Neural progenitor cell (in vitro differentiated cells): ENCODE measurements at regions not wholly inside any gene's neighbourhood (a gene's known extent, or its start where the extent isn't known, plus 50 kb on each side); places are given as distances from the start of the nearest gene placed in this dataset.

Experiments used
- DNase-seq: peaks from one replicate; pipeline ENCODE4 v3.0.0-alpha.2; 2016; ENCODE audit warnings: low spot score
- H2AFZ ChIP-seq: fragments of 200-600 bp; sonication (generic); replicated peaks from 2 replicates; pipeline ENCODE4 v1.6.1; 2016; ENCODE audit warnings: antibody characterized with exemption
- H3F3A ChIP-seq: fragments of 200-600 bp; sonication (generic); 2 replicates; pipeline ENCODE4 v1.6.1; 2016; ENCODE audit warnings: antibody characterized with exemption, low read depth
- H3K27ac ChIP-seq: fragments of 200-600 bp; sonication (generic); 2 replicates; pipeline ENCODE4 v1.5.1; 2016; ENCODE audit warnings: mild to moderate bottlenecking
- H3K27me3 ChIP-seq: fragments of 200-600 bp; sonication (generic); 2 replicates; pipeline ENCODE4 v1.6.1; 2016; ENCODE audit warnings: mild to moderate bottlenecking, moderate library complexity
- H3K36me3 ChIP-seq: fragments of 200-600 bp; sonication (generic); 2 replicates; pipeline ENCODE4 v1.5.1; 2016
- H3K4me1 ChIP-seq: fragments of 200-600 bp; sonication (generic); 2 replicates; pipeline ENCODE4 v1.6.1; 2016; ENCODE audit warnings: mixed run types
- H3K4me2 ChIP-seq: fragments of 200-600 bp; sonication (generic); 2 replicates; pipeline ENCODE4 v1.6.1; 2016
- H3K4me3 ChIP-seq: fragments of 200-600 bp; sonication (generic); 2 replicates; pipeline ENCODE4 v1.5.1; 2016
- H3K79me2 ChIP-seq: fragments of 200-600 bp; sonication (generic); 2 replicates; pipeline ENCODE4 v1.6.1; 2016; ENCODE audit warnings: low read depth
- H3K9ac ChIP-seq: fragments of 200-600 bp; sonication (generic); 2 replicates; pipeline ENCODE4 v1.6.1; 2016
- H3K9me3 ChIP-seq: fragments of 200-600 bp; sonication (generic); 2 replicates; pipeline ENCODE4 v1.5.1; 2016; ENCODE audit warnings: low read depth
- H4K20me1 ChIP-seq: fragments of 200-600 bp; sonication (generic); 2 replicates; pipeline ENCODE4 v1.6.1; 2016; ENCODE audit warnings: low read depth
- H3K27ac Mint-ChIP-seq: 3 replicates; pipeline ENCODE4 v1.8.0; 2021; ENCODE audit warnings: mixed read lengths
- H3K27me3 Mint-ChIP-seq: 2 replicates; pipeline ENCODE4 v1.8.0; 2022; ENCODE audit warnings: low read depth, mild to moderate bottlenecking, inconsistent platforms, moderate library complexity, mixed read lengths; ENCODE audit not compliant: insufficient read depth
- H3K36me3 Mint-ChIP-seq: 3 replicates; pipeline ENCODE4 v1.8.0; 2021; ENCODE audit warnings: mixed read lengths
- H3K4me1 Mint-ChIP-seq: 3 replicates; pipeline ENCODE4 v1.8.0; 2021; ENCODE audit warnings: mixed read lengths
- H3K4me3 Mint-ChIP-seq: 3 replicates; pipeline ENCODE4 v1.8.0; 2021; ENCODE audit warnings: mild to moderate bottlenecking, moderate library complexity, mixed read lengths
- H3K9me3 Mint-ChIP-seq: 3 replicates; pipeline ENCODE4 v1.8.0; 2020; ENCODE audit warnings: mixed read lengths
- EZH2 ChIP-seq: fragments of 200-600 bp; sonication (generic); IDR thresholded peaks from 2 replicates; pipeline ENCODE4 v1.6.1; 2017; ENCODE audit warnings: antibody characterized with exemption, mild to moderate bottlenecking, moderate library complexity
- EZH2phosphoT487 ChIP-seq: fragments of 200-600 bp; sonication (generic); IDR thresholded peaks from 2 replicates; pipeline ENCODE4 v1.6.1; 2017; ENCODE audit warnings: antibody characterized with exemption
- TF ChIP-seq, protein P1 (sequence below): fragments of 200-600 bp; sonication (generic); IDR thresholded peaks from 2 replicates; pipeline ENCODE4 v1.5.1; 2017; ENCODE audit warnings: antibody characterized with exemption, mild to moderate bottlenecking

DNA sequence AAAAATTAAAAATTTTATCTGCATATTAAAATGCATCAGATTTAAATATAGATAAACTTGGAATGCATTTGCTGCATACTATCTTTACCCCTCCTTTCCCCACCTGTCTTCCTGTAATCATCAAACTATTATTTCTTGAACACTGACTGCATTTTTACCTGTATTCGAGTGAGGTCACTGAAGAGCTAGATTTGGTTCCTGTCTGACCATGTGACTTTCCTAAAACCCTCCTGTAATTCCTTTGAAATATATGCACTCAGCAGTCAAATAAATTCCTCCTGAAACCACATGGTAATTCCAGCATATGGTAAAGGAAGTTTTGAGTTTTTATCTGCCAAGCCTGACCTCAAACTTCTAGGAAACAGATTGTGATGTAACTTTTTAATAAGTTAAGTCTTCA is 445.6 kb upstream of the FRG2C start:
- no peak overlapping the region for H3K4me2 ChIP-seq
- no peaks in the 10 kb centered on the region for H3K79me2 ChIP-seq
- DNase-seq, result no peak
- H4K20me1 ChIP-seq, result no peaks in the 10 kb centered on the region
- Mint-ChIP-seq H3K4me1 (no peaks in the 10 kb centered on the region), H3K36me3 (no peaks in the 10 kb centered on the region), H3K4me3 (no peak overlapping the region), H3K9me3 (no peaks in the 10 kb centered on the region), H3K27me3 (no peaks in the 10 kb centered on the region), H3K27ac (no peak overlapping the region)
- H3F3A ChIP-seq, result no peaks in the 10 kb centered on the region
- no peak overlapping the region for H2AFZ ChIP-seq
- no peak overlapping the region for H3K4me3 ChIP-seq
- H3K36me3 ChIP-seq, result no peaks in the 10 kb centered on the region
- no peak for TF ChIP-seq EZH2phosphoT487
- TF ChIP-seq EZH2, result no peak
- TF ChIP-seq, protein P1, sequence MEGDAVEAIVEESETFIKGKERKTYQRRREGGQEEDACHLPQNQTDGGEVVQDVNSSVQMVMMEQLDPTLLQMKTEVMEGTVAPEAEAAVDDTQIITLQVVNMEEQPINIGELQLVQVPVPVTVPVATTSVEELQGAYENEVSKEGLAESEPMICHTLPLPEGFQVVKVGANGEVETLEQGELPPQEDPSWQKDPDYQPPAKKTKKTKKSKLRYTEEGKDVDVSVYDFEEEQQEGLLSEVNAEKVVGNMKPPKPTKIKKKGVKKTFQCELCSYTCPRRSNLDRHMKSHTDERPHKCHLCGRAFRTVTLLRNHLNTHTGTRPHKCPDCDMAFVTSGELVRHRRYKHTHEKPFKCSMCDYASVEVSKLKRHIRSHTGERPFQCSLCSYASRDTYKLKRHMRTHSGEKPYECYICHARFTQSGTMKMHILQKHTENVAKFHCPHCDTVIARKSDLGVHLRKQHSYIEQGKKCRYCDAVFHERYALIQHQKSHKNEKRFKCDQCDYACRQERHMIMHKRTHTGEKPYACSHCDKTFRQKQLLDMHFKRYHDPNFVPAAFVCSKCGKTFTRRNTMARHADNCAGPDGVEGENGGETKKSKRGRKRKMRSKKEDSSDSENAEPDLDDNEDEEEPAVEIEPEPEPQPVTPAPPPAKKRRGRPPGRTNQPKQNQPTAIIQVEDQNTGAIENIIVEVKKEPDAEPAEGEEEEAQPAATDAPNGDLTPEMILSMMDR, result no peak
- no peaks in the 10 kb centered on the region for H3K4me1 ChIP-seq
- H3K9ac ChIP-seq, result no peak overlapping the region
- no peaks in the 10 kb centered on the region for H3K27me3 ChIP-seq
- H3K9me3 ChIP-seq, result no peaks in the 10 kb centered on the region
- no peak overlapping the region for H3K27ac ChIP-seq

DNA sequence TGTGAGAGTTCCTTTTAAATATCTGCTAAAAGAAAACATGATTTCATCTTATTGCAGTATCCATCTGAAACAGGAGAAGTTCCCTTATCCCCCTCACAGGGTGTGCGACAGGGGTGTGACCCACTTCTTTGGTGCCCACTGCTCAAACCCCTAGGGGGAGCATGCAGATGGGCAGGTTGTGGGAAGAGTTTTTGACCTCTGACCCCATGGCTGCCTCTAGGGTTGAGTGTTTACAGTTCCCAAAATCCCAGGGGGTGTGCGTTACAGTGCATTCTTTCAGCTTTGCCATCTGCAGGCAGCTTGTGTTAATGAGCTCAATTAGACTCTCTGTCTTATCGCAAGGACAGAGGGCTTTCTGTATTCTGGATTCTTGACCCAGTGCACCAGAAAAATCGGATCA is 443.2 kb upstream of the FRG2C start:
- no peaks in the 10 kb centered on the region for H3K4me1 ChIP-seq
- Mint-ChIP-seq H3K4me3 (no peak overlapping the region), H3K27me3 (no peaks in the 10 kb centered on the region), H3K36me3 (no peaks in the 10 kb centered on the region), H3K4me1 (no peaks in the 10 kb centered on the region), H3K9me3 (no peaks in the 10 kb centered on the region), H3K27ac (no peak overlapping the region)
- TF ChIP-seq, protein P1, result peak; percentile 20
- no peak for TF ChIP-seq EZH2phosphoT487
- TF ChIP-seq EZH2, result no peak
- H3K36me3 ChIP-seq, result no peaks in the 10 kb centered on the region
- no peak overlapping the region for H3K9ac ChIP-seq
- H3K27me3 ChIP-seq, result no peaks in the 10 kb centered on the region
- no peaks in the 10 kb centered on the region for H3K79me2 ChIP-seq
- H3K4me2 ChIP-seq, result no peak overlapping the region
- H3K27ac ChIP-seq, result no peak overlapping the region
- no peak overlapping the region for H2AFZ ChIP-seq
- H3K9me3 ChIP-seq, result no peaks in the 10 kb centered on the region
- peak; percentile 5 for DNase-seq
- no peaks in the 10 kb centered on the region for H4K20me1 ChIP-seq
- no peaks in the 10 kb centered on the region for H3F3A ChIP-seq
- no peak overlapping the region for H3K4me3 ChIP-seq

DNA sequence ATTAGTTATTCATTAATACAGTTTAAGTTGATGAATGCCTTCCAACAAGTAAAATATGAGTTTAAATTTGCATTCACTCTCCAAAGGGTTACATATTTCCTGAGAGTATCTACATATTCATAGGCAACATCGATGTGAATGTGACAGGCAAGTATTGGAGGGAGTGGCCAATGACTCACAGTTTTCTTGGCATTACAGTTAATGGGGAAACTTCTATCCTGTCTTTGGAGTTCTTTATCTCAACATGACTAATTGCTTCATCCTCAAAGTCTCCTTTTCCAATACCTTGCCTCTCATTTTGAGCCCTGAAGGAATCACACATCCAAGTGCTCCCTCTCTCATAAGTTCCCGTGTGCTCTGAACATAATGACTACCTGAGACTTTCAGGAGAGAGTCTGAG is 439.7 kb upstream of the FRG2C start:
- H3K27ac Mint-ChIP-seq, result no peak overlapping the region

More for the DNA sequence above, 439.7 kb upstream of the FRG2C start:
- H3K27me3 Mint-ChIP-seq, result no peaks in the 10 kb centered on the region
- Histone ChIP-seq H3K4me3 (no peak overlapping the region), H3K9ac (no peak overlapping the region), H3K9me3 (no peaks in the 10 kb centered on the region), H3K27me3 (no peaks in the 10 kb centered on the region), H4K20me1 (no peaks in the 10 kb centered on the region), H2AFZ (no peak overlapping the region), H3K79me2 (no peaks in the 10 kb centered on the region), H3K4me1 (peaks cover 6% of the 10 kb centered on the region), H3K4me2 (no peak overlapping the region), H3K27ac (no peak overlapping the region), H3F3A (no peaks in the 10 kb centered on the region), H3K36me3 (no peaks in the 10 kb centered on the region)
- H3K4me3 Mint-ChIP-seq, result no peak overlapping the region
- DNase-seq, result no peak
- TF ChIP-seq EZH2phosphoT487, result no peak
- TF ChIP-seq, protein P1, result no peak
- TF ChIP-seq EZH2, result no peak
- no peaks in the 10 kb centered on the region for H3K9me3 Mint-ChIP-seq
- H3K4me1 Mint-ChIP-seq, result peaks cover 4% of the 10 kb centered on the region
- H3K36me3 Mint-ChIP-seq, result no peaks in the 10 kb centered on the region
